HG03571 (cell line): ENCODE measurements at regions not wholly inside any gene's neighbourhood (a gene's known extent, or its start where the extent isn't known, plus 50 kb on each side); places are given as distances from the start of the nearest gene placed in this dataset.
A peak's percentile ranks its signal among the peaks of the same experiment; 100 is the strongest.

Source experiments
- ATAC-seq: cut with Tn5 transposase; IDR thresholded peaks from one replicate; pipeline ENCODE4 v1.9.1; 2021; ENCODE audit not compliant: unreplicated experiment

DNA sequence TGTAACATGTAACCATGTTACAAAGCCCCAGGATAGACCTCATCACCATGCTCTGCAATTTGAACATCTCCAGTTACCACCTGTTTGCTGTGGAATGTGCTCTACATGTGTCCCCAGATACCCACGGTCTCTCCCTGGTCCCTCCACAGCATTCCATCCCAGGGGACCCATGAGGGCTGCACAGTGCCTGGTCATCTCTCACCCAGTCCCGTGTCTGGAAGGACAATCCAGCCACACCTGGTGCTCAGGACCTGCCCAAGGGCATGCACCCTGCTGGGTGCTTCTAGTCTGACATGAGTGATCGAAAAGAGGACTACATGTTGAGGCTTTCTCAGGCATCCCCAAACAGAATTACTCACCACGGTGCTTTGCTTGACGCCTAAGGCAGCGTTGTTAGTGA lies 119.6 kb upstream of the ATP10A start:
- no peak for ATAC-seq

DNA sequence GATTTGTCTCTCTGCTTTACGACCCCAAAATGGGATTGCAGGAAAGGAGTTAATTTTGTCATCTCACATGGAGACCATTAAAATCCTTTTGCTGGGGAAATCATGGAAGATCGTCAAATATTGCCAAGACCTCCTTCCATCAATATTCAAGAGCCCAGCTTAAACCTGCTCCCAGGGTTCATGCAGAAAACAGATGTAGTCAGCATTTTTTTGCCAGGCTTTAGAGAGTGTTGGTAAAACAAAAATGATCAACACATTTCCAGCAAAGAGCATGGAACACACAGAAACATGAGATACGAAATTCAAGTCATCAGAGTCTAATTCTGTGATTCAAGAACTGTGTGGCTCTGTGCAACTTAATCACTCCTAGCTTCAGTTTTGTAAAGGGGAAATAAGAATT lies 118.0 kb upstream of the ATP10A start:
- no peak for ATAC-seq

DNA sequence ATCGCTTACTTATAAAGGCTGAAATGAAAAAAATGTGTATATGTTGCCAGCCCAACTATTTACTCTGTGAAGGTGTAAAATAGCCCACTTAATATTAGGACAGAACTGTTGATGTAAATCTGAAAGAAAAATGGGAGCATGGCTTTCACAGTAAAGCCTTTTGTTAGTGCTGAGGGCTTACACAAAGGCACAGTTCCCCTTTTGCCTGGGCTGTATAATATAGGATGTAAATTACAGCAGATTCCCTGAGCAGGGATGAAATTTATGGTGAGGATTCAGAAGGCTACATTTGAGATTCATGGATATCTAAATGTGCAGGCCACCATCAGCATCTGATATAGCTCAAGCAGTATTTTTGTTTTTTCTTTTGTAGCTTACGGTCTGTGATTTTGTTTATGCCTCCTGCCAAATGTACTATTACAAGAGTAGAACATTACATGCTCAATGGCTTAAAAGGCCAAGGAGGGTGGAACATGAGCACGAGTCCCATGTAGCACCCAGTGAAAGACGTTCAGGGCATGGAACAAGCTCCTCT lies 109.1 kb upstream of the ATP10A start:
- no peak for ATAC-seq

DNA sequence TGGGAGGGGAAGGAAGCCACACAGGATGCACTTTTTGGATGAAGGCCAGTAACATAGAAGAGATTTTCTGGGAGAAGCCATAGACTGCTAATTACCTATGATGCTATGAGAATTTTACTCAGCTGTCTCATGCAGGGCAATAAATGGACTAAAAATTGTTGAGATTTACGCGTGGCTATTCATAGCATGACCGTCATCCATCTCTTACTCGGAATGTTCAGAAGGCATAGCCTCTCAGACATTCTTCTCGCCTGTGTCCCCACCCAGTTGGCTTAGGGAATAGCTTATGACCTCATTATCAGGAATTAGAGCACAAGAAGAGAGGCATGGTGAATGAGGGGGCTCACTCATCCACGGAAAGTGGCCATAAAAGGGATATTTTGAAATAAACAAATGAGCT lies 107.9 kb upstream of the ATP10A start:
- ATAC-seq: no peak

DNA sequence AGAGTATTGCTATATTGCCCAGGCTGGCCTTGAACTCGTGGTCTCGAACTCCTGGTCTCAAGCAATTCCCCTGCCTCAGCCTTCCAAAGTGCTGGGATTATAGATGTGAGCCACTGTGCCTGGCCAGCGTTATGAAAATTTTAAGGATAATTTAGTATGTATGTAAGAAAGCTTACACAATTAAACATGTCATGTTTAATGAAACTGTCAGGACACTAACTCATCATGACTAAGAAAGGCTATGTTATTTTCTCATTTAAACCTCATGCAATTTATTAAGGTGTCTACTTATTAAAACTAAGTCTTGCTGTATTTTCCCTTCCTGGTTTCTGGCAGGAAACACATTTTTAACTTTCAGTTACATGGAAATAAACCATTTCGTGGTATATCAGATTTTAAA lies 106.8 kb upstream of the ATP10A start:
- ATAC-seq: no peak

DNA sequence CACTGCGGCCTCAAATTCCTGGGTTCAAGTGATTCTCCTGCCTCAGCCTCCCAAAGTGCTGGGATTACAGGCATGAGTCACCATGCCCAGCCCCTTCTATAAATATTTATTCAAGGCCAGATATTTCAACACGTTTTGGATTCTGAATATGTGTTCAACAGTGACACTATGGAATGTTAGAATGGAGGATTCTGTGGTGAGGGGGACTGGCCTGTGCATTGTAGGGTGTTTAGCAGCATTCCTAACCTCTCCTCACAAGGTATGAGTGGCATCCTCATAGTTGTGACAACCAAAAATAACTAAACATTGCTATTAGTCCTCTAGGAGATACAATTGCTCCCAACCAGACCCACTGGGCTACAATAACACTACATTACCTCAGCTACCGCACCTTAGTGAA lies 104.0 kb upstream of the ATP10A start:
- no peak for ATAC-seq

DNA sequence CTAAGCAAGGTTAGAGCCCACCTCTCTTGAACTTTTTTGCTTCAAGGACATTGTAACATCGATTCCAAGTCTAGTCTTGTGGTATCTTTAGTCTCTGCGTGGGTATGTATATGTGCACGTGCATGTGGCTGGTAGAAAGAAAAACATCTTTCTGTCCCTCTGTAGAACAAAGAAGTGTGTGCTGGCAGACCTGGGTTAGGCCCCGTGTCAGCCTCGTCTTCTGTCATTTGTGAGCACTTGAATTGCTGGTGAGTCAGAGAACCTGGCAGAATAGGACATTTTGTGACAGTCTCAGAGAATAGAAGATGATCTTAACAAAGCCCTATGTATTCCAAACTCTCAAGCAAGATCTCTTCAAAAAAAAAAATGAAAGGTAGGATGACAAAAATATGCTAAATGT lies 102.2 kb upstream of the ATP10A start:
- no peak for ATAC-seq

DNA sequence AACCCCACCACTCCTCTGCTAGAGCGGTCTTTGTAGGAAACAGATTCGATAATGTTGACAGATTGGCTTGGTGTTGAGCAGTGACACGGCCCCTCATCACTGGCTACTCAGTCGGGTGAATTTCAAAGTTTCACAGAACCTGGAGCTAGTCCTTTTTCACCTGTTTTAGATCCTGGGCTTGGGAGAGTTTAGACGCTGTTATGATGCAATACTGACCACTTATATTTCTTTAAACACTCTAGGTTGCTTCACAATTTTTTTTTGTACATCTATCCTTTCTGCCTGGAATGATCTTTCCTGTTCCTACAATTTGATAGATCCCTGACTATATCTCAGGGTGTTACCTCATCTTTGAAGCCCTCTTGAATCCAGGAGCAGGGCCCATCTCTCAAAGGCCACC lies 97.1 kb upstream of the ATP10A start:
- ATAC-seq: no peak

DNA sequence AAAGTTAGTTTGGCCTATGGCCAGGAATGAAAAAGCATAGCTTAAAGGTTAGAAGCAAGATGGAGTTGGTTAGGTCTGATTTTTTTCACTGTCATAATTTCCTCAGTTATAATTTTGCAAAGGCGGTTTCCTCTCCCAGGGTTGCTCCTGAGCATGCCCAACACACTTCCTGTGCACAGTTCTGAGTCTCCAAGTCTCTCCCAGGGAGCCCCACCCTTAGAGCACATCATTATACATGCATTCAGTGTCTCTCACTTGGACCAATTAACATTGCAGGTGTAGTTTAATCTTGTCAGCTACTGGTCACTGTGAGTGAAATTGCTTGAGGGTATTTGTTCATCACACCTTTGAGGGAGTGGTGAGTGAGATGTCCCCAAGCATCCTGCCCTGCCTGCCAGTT lies 96.0 kb upstream of the ATP10A start:
- no peak for ATAC-seq

DNA sequence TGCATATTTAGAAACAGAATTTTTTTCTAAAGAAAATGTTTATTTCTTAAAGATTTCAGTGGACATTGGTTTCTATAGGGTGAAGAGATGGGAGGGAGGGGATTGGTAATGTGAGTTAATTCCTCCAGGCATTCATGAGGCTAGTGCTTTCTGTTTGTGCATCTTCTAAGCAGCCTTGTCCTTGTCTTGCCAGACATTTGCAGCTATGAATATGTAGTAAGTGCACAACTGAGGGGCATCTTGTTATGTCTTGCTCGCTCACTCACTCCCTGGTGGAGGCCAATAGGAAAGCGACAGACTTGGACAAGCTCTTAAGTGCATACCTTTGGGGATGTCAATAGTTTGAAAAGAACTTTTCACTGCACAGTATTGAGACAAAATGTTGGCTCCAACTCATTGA lies 92.5 kb upstream of the ATP10A start:
- ATAC-seq: no peak

DNA sequence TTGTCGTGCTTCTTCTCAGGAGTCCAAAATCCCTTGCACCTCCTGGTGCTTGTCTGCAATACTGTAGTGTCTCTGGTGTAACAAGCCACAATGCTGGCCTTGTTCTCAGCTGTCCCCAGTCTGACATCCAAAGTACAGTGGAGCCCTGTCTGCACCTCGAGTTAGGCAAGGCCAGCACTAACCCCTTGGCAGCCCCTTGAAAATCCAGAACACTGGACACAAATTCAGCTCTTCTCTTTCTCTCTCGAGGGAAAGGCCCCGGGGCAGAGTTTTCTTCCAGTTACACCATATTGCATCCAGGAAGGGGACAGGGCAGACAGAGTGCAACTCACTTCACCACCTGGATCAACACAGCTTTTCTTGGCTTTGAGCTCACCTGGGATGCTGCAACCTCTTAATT lies 91.3 kb upstream of the ATP10A start:
- ATAC-seq: no peak

DNA sequence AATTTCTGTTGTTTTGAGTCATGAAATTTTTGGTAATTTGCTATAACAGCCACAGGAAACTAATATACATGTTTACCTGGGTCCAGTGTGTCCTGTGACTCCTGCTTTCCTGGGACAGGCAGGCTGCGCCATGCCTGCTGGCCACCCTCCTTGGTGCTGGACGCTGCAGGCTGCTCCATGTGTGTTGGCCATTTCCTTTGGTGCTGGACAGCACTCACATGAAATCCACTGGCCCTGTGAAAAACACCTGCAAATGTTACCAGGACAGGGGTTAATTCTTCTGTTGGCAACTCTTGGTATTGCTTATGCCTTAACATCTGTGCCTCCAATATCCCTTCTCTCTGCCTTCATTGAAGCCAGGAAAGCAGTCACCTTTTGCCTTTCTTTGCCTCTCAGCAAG lies 86.9 kb upstream of the ATP10A start:
- ATAC-seq: no peak

DNA sequence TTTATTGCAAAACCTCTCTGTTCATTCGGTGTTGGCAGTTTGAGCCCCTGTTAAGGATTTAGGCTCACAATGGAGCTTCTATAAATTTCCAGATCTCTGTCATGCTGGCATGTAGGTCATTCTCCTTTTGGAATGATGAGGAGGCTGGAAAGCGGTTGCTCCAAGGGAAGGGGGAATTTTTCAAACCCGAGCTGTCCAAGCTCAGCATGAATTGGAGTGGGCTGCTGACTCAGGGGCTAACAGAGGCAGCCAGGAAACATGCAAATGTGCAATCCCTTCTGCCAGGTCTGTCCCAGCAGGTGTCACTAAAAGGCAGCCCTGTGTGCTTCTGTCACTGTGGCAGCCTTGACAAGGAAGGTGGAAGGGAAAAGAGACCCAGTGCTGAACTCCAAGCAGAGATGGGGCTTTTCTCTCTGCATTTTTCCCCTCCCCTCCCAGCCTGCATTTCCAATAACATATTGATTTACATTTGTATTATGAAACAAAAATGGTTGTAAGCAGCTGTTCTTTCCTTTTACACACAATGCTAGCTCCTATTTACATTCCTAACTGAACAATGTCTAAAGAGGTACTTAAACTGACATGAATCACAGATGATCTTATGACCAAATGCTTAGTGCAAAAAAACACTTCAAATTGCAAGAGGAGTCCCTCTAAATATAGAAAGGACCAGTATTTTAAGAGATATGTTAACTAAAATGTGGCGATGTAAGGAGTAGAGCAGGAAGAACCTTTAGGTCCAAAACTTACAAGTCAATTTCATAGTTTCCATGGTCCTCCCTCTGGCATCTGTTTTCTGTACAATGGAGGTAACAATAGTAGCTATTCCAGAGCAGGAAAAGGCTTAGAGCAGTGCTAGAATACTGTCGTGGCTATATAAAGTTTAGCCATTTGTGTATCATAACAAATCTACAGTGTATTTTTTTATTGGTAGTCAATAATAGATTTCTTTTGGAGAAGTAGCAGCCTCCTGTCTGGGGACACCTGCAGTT lies 84.5 kb upstream of the ATP10A start:
- no peak for ATAC-seq

DNA sequence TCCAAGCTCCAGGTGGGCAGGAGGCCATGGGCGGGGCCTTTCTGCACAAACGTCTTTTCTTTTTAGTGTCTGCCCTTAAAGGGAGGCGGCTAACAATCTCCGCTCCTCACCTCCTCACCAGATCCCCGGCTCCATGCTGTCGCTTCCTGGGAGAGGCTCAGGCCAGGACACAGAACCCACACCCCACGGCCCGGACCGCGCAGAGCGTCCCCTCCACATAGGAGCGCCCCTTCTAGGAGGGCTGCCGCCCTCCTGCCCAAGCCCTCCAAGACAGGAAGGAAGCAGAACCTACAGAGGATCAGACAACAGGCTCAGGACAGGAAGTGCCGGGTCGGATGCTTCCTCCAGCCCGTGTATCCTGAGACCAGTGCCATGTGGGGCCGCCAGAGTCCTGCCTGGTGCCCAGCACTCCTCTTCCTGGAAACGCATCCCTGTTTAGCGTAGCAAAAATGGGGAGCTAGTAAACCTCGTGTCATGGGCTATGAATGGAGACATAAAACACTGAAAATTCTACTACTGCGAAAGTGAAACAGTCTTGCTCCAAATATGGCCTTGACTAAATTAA lies 83.2 kb upstream of the ATP10A start:
- no peak for ATAC-seq

DNA sequence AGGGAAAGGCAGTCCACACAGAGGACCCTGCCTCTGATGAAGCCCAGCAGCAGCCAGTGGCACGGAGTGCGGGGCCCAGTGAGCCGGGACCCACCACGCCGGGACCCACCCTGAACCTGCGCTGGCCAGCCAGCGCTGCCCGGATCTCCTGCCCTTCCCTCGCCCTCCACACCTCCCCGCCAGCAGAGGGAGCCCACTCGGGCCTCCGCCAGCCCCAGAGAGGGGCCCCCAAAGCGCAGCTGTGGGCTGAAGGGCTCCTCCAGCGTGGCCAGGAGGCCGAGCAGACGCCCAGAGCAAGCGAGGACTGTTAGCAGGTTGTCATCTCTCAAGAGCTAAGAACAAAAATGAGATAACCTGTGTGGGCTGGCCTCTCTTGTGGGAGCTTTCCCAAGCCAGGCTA lies 81.3 kb upstream of the ATP10A start:
- no peak for ATAC-seq

DNA sequence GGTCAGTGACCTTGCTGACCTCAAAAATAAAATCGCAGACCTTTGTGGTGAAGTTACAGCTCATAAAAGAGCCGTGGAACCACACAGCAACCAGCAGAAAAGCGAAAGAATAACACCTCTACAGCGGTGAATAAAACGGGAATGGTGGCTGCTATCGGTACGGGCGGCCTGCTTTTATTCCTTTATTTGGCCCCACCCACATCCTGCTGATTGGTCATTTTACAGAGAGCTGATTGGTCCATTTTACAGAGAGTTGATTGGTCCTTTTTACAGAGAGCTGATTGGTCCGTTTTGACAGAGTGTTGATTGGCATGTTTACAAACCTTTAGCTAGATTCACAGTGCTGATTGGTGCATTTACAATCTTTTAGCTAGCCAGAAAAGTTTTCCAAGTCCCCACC lies 80.7 kb upstream of the ATP10A start:
- no peak for ATAC-seq

DNA sequence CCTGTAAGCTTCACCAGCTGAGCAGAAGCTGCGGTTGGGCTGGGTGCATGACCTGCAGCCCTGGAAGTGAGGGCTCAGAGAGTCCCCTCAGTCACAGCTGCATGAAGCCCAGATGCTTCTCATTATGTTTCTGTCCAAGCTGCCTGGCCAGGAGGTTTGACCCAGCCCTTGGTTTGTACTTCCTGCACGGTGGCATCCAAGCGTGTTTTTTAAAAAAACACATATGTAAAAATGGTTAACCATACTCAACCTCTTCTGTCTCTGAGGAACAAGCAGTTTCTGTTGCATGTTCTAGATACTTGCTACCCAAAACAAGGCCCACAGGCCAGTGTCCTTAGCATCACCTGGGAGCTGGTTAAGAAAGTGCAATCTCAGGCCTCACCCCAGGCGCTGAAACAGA lies 76.0 kb upstream of the ATP10A start:
- peak; percentile 91 for ATAC-seq

DNA sequence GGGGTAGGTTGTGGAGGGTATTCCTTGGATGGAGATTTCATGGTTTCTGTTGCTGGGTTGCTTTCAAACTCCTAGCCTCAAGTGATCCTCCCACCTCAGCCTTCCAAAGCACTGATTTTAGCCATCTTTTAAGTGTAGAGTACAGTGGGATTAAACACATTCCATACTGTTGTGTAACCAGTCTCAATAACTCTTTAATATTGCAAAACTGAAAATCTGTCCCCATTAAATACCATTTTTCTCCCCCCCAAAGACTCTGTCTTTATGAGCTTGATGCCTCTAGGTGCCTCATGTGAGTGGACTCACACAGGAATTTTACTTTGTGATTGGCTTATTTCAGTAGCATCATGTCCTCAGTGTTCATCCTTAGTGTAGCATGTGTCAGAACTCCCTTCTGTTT lies 74.7 kb upstream of the ATP10A start:
- no peak for ATAC-seq

DNA sequence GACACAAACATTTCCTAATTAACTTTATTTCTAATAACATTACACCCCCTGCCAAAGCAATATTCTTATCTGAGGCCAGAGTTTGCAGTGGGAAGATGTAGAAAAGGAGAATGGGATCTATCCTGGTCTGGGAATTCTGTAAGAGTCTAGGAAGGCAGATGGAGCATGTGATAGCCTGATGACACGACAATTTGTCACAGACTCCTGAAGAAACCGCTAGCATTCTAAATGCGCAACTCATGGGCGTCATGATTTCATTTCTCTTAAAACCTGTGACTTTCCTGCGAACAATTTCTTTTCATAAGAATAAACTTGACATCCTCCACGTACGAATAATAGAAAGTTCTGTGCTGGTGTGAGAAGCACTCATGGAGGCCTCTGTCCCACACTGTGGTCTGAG lies 72.9 kb upstream of the ATP10A start:
- ATAC-seq: no peak

DNA sequence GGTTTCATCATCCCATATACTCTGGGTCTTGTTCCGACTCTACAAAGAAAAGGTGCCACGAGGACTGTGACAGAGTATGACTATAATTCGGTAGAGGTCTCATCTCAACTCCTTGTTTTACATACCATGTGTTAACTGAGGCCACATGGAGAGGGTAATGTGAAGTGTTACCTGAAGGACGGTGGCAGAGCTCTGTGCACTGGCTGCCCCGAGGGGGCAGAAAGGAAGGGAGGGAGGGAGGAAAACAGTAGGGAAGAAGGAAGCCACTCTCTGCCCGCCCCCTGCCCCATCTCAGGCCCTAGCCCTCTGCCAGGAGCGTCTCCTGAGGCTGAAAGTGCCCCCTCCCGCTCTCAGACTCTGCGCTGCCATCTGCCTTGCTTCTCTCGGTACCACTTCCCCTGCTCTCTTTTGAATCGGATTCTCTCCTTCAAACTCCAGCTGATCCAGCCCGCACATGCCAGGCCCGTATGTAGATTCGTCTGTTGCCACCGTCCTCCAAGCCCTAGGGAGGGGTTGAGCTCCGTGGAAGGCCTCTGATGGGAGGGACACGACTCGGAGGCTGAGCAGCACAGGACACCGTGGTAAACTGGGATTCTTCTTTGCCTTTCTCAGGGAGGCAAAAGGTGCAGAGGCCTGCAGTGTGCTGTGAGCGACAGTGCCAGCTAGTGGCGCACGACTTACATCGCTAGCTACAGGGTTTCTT lies 70.5 kb upstream of the ATP10A start:
- ATAC-seq: no peak

DNA sequence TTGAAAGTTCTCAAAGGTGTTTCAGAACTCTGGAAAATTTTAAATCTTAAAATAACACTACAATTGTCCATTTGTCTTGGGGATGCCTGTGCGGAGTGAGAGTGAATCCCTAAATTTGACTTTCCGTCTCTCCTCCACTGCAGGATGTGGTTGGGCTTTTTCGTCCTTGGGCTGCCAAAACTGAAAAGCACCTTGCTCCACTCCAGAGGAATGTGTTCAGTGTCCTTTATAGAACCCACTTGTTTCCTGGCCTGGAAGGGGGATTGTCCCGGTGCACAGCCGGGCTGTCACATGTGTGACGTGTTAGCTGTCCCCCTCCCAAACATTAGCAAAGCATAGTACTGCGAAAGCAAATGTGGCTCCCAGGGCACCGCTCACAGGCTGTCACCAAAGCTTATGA lies 69.6 kb upstream of the ATP10A start:
- no peak for ATAC-seq

DNA sequence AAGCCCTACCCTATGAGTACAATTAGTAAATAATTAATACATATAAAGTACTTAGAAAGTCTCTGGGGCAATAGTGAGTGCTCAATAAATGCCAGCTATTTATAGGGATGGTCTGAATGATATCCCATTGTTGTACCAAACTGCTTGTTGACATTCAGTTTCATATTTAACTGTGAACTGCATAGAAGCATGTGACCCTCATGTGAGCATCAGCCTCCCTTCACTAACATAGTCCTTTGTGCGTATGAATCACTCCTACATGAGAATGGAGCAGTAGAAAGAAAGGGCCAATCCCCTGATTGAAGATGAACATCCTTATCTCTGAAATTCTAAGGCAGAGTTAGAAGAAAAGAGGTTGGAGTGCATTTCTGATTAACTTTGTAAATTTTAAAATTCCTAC lies 68.7 kb upstream of the ATP10A start:
- ATAC-seq: no peak
